PC-9 (cell line): ENCODE measurements at regions not wholly inside any gene's neighbourhood (a gene's known extent, or its start where the extent isn't known, plus 50 kb on each side); places are given as distances from the start of the nearest gene placed in this dataset.

Experiments
- BruUV-seq: library from RNA; stranded (reverse); fragments of 400-500 nt; replicated peaks from 2 replicates; lab custom pipeline; 2021; lab: Mats Ljungman, UMichigan
- CTCF ChIA-PET: fragments of 300-600 bp; sonication (Branson Sonifier 250); formaldehyde crosslinking; loops from one replicate; lab custom pipeline; 2022; ENCODE audit warnings: antibody characterized with exemption; lab: Charles Lee
- POLR2A ChIA-PET: fragments of 300-600 bp; sonication (Branson Sonifier 250); formaldehyde crosslinking; loops from one replicate; lab custom pipeline; 2022; ENCODE audit warnings: antibody characterized with exemption; ENCODE audit not compliant: unreplicated experiment; lab: Charles Lee
- DNase-seq, 2 experiments: peaks; one replicate each; pipeline versions ENCODE4 v3.0.0 to v3.0.0-alpha.2; 2015 to 2022; ENCODE audit warnings: mixed read lengths in 1 of 2
- H2AFZ ChIP-seq: fragments of 200-600 bp; sonication (generic); 2 replicates; pipeline ENCODE4 v1.8.1; 2017; ENCODE audit warnings: antibody characterized with exemption
- H3F3A ChIP-seq: fragments of 200-600 bp; sonication (generic); 2 replicates; pipeline ENCODE4 v1.8.1; 2017; ENCODE audit warnings: antibody characterized with exemption, mild to moderate bottlenecking, low read depth; ENCODE audit not compliant: insufficient read depth
- H3K27ac ChIP-seq: fragments of 200-600 bp; sonication (generic); 2 replicates; pipeline ENCODE4 v1.6.1; 2016; ENCODE audit warnings: mixed run types
- H3K27me3 ChIP-seq: fragments of 200-600 bp; sonication (generic); 2 replicates; pipeline ENCODE4 v1.6.1; 2016; ENCODE audit warnings: low read depth, mixed run types; ENCODE audit not compliant: insufficient read depth
- H3K36me3 ChIP-seq: fragments of 200-600 bp; sonication (generic); 2 replicates; pipeline ENCODE4 v1.6.1; 2016; ENCODE audit warnings: low read depth, mixed run types
- H3K4me1 ChIP-seq: fragments of 200-600 bp; sonication (generic); replicated peaks from 2 replicates; pipeline ENCODE4 v1.6.1; 2016; ENCODE audit warnings: mixed run types; ENCODE audit not compliant: insufficient read depth
- H3K4me2 ChIP-seq: fragments of 200-600 bp; sonication (generic); 2 replicates; pipeline ENCODE4 v1.6.1; 2017; ENCODE audit warnings: mixed run types
- H3K4me3 ChIP-seq: fragments of 200-600 bp; sonication (generic); 2 replicates; pipeline ENCODE4 v1.6.1; 2016; ENCODE audit warnings: mixed run types
- H3K79me2 ChIP-seq: fragments of 200-600 bp; sonication (generic); 2 replicates; pipeline ENCODE4 v1.6.1; 2017; ENCODE audit warnings: low read depth, mixed run types
- H3K9me2 ChIP-seq: fragments of 200-600 bp; sonication (generic); 2 replicates; pipeline ENCODE4 v1.8.1; 2017; ENCODE audit warnings: mild to moderate bottlenecking; ENCODE audit not compliant: insufficient read depth
- H3K9me3 ChIP-seq: fragments of 200-600 bp; sonication (generic); 2 replicates; pipeline ENCODE4 v1.8.1; 2016; ENCODE audit warnings: low read depth; ENCODE audit not compliant: insufficient read depth
- H4K20me1 ChIP-seq: fragments of 200-600 bp; sonication (generic); 2 replicates; pipeline ENCODE4 v1.8.1; 2017; ENCODE audit not compliant: insufficient read depth
- EZH2 ChIP-seq: fragments of 200-600 bp; sonication (generic); IDR thresholded peaks from 2 replicates; pipeline ENCODE4 v1.8.0; 2017; ENCODE audit warnings: antibody characterized with exemption, low read depth
- intact Hi-C: fragments of 100-400 bp; cut with micrococcal nuclease; formaldehyde crosslinking; loops from one replicate; pipeline ENCODE4 v1.10.0; 2022; ENCODE audit not compliant: unreplicated experiment
- TF ChIP-seq, protein P1 (sequence below): fragments of 200-600 bp; sonication (generic); conservative IDR thresholded peaks from 2 replicates; pipeline ENCODE4 v1.6.1; 2017; ENCODE audit warnings: mixed run types, antibody characterized with exemption, mild to moderate bottlenecking, moderate library complexity

DNA sequence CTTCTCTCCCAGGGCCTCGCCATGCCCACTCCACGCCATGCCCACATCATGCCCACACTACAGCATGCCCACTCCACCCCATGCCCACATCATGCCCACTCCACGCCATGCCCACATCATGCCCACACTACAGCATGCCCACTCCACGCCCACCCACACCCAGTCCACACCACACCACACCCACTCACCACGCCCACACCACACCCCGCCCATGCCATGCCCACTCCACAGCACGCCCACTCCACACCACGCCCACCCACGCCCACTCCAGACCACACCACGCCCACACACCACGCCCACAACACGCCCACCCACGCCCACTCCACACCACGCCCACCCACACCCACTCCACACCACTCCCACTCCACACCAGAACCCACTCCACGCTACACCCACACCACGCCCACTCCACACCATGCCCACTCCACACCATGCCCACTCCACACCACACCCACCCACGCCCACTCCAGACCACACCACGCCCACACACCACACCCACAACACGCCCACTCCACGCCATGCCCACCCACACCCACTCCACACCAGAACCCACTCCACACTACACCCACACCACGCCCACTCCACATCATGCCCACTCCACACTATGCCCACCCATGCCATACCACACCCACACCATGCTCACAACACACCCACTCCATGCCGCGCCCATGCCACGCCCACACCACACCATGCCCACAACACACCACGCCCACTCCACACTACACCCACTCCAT lies 88.6 kb downstream of the ERMARD start:
- no peak overlapping the region for H3K27ac ChIP-seq
- H3K9me2 ChIP-seq, result no peaks in the 10 kb centered on the region
- H2AFZ ChIP-seq, result no peak overlapping the region
- H3F3A ChIP-seq, result no peaks in the 10 kb centered on the region
- H3K4me3 ChIP-seq, result no peak overlapping the region
- H3K4me1 ChIP-seq, result no peaks in the 10 kb centered on the region
- no peak for TF ChIP-seq EZH2
- TF ChIP-seq, protein P1, sequence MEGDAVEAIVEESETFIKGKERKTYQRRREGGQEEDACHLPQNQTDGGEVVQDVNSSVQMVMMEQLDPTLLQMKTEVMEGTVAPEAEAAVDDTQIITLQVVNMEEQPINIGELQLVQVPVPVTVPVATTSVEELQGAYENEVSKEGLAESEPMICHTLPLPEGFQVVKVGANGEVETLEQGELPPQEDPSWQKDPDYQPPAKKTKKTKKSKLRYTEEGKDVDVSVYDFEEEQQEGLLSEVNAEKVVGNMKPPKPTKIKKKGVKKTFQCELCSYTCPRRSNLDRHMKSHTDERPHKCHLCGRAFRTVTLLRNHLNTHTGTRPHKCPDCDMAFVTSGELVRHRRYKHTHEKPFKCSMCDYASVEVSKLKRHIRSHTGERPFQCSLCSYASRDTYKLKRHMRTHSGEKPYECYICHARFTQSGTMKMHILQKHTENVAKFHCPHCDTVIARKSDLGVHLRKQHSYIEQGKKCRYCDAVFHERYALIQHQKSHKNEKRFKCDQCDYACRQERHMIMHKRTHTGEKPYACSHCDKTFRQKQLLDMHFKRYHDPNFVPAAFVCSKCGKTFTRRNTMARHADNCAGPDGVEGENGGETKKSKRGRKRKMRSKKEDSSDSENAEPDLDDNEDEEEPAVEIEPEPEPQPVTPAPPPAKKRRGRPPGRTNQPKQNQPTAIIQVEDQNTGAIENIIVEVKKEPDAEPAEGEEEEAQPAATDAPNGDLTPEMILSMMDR, result no peak
- no peaks in the 10 kb centered on the region; the same call in 1 of the 2 replicates for H4K20me1 ChIP-seq
- intact Hi-C loops, result no loop called here
- no peak for DNase-seq
- H3K79me2 ChIP-seq, result no peaks in the 10 kb centered on the region
- no TSS peak for BruUV-seq
- H3K4me2 ChIP-seq, result no peak overlapping the region
- CTCF ChIA-PET, result no interaction called here
- no peaks in the 10 kb centered on the region for H3K36me3 ChIP-seq
- H3K27me3 ChIP-seq, result peaks cover 83% of the 10 kb centered on the region
- H3K9me3 ChIP-seq, result no peaks in the 10 kb centered on the region
- POLR2A ChIA-PET, result no interaction called here

DNA sequence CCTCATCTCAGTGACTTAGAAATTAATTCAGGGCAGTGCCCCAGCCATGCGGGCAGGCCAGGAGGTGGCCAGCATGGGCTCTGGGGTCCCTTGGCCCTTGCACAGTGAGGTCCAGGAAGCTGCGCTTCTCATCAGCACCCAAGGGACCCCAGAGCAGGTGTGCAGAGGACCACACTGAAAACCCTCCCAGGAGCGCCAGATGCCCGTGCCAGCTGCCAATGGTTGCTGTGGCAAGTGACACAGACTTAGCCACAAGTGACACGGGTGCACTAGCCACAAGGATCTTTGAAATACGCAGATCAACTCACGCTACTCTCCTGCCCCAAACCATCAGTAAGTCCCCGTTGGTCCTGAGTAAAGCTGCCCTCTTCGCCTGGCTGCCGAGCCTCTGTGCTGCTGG lies 88.1 kb downstream of the ERMARD start:
- no TSS peak for BruUV-seq
- TF ChIP-seq, protein P1, result no peak
- TF ChIP-seq EZH2, result no peak
- Histone ChIP-seq H3K4me2 (no peak overlapping the region), H3K9me3 (no peaks in the 10 kb centered on the region), H3K27ac (no peak overlapping the region), H3K79me2 (no peaks in the 10 kb centered on the region), H3F3A (no peaks in the 10 kb centered on the region), H3K4me3 (no peak overlapping the region), H3K9me2 (no peaks in the 10 kb centered on the region), H4K20me1 (no peaks in the 10 kb centered on the region; the same call in 1 of the 2 replicates), H3K4me1 (no peaks in the 10 kb centered on the region), H3K36me3 (no peaks in the 10 kb centered on the region), H3K27me3 (peaks cover 83% of the 10 kb centered on the region), H2AFZ (no peak overlapping the region)
- intact Hi-C loops, result no loop called here
- POLR2A ChIA-PET, result no interaction called here
- CTCF ChIA-PET, result no interaction called here
- no peak for DNase-seq

DNA sequence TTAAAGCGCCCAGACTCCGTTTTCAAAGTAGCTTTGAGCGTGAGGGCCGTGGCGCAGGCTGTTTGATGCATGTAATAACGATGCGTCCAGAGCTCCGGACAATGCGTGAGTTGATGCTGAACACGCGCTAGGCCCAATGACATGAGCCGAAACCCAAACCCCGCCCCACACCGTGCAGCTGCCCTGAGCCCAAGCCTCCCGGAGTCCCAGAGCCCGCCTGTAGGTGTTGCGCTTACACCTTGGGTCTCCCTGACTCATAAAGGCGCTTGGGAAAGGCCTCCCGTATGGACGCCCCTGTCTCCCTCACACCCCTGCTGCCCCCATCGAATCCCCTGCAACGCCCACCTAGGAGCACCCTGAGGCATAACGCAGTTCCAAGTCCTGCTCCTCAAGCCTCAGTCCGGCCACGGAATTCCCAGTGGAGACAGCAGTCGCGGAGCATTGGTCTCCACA lies 87.6 kb downstream of the ERMARD start:
- CTCF ChIA-PET, result no interaction called here
- DNase-seq, result no peak
- no peak for TF ChIP-seq EZH2
- TF ChIP-seq, protein P1, result no peak
- intact Hi-C loops, result no loop called here
- H3K36me3 ChIP-seq, result no peaks in the 10 kb centered on the region
- H3F3A ChIP-seq, result no peaks in the 10 kb centered on the region
- no peak overlapping the region for H3K4me2 ChIP-seq
- no peaks in the 10 kb centered on the region for H3K9me3 ChIP-seq
- no peaks in the 10 kb centered on the region for H3K4me1 ChIP-seq
- H3K27ac ChIP-seq, result no peak overlapping the region
- no peaks in the 10 kb centered on the region for H3K79me2 ChIP-seq
- no peaks in the 10 kb centered on the region; the same call in 1 of the 2 replicates for H4K20me1 ChIP-seq
- POLR2A ChIA-PET, result no interaction called here
- no peaks in the 10 kb centered on the region for H3K9me2 ChIP-seq
- no peak overlapping the region for H3K4me3 ChIP-seq
- peaks cover 83% of the 10 kb centered on the region for H3K27me3 ChIP-seq
- no TSS peak for BruUV-seq
- H2AFZ ChIP-seq, result no peak overlapping the region
